AG09319 (cell line): ENCODE measurements at regions not wholly inside any gene's neighbourhood (a gene's known extent, or its start where the extent isn't known, plus 50 kb on each side); places are given as distances from the start of the nearest gene placed in this dataset.
"Not testable (repeated sequence)": the region's sequence is repeated elsewhere in the genome, so short reads cannot be mapped to it uniquely, and the experiment has no call there.

Experiments
- DNase-seq: peaks from one replicate; pipeline ENCODE4 v3.0.0-alpha.2; 2010; ENCODE audit warnings: low read depth; ENCODE audit errors: extremely low read depth
- TF ChIP-seq, protein P1 (sequence below): IDR thresholded peaks from 2 replicates; pipeline ENCODE4 v1.5.1; 2011; ENCODE audit warnings: low read depth, mild to moderate bottlenecking, inconsistent platforms, low read length, moderate library complexity

DNA sequence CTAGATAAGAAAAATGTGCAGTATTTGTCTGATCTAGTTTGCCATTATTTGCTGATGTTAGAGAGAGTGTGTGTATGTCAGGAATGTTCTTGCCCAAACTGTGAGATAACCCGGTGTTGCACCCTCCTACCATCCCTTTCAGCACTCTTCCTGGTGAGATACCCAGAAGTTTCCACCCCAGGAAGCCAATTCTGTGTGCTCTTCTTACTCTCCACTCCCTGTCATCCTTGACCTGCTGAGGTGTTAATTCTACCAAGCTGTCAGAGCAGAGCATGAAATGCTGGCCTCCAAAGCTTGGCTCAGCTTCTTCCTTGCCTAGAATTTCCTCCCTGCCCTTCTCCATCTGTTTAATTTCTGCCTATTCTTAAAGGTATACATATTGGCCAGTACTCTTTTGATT is 237.3 kb upstream of the CNR1 start:
- TF ChIP-seq, protein P1, sequence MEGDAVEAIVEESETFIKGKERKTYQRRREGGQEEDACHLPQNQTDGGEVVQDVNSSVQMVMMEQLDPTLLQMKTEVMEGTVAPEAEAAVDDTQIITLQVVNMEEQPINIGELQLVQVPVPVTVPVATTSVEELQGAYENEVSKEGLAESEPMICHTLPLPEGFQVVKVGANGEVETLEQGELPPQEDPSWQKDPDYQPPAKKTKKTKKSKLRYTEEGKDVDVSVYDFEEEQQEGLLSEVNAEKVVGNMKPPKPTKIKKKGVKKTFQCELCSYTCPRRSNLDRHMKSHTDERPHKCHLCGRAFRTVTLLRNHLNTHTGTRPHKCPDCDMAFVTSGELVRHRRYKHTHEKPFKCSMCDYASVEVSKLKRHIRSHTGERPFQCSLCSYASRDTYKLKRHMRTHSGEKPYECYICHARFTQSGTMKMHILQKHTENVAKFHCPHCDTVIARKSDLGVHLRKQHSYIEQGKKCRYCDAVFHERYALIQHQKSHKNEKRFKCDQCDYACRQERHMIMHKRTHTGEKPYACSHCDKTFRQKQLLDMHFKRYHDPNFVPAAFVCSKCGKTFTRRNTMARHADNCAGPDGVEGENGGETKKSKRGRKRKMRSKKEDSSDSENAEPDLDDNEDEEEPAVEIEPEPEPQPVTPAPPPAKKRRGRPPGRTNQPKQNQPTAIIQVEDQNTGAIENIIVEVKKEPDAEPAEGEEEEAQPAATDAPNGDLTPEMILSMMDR = no peak
- DNase-seq = no peak

DNA sequence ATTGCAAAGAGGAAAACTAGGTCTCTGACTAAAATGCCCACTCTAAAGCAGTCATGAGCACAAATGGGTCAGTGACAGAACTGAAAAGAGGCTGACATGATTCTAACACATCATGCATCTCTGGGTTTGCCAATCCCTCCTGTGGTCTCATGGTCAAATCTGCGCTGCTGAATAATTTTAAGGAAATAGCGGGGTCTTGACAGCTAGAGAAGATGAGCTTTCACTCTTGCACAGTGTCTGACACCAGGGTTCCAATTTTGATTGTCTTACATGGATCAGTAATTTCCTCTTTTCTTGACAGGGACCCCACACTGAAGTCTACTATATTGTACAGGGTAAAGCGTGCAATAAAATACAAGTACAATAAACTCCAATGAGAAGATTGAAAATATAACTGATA is 236.8 kb upstream of the CNR1 start:
- TF ChIP-seq, protein P1 = no peak
- no peak for DNase-seq

DNA sequence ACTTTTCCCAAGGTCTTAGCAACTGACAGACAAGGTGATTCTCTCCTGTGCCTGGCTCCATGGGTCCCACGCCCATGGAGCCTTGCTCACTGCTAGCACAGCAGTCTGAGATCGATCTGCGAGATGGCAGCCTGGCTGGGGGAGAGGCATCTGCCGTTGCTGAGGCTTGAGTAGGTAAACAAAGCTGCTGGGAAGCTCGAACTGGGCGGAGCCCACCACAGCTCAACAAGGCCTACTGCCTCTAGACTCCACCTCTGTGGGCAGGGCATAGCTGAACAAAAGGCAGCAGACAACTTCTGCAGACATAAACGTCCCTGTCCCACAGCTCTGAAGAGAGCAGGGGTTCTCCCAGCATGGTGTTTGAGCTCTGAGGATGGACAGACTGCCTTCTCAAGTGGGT is 224.9 kb upstream of the CNR1 start:
- not testable (repeated sequence) for DNase-seq

DNA sequence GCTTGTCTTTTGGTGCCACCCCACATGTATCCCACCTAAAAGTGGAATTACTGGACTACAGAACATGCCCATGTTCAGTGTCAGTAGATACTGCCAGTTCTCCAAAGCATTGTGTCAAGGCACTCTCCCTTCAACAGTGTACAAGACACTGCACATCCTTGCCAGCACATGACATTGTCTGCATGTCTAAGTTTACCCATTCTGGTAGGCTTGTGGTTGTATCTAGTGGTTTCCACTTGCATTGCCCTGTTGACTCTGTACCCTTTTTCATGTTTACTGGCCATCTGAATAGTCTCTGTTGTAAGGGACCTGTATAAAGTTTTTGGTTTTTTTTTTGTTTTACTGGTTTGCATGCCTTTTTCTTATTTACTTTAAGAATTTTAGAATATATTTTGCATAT is 222.4 kb upstream of the CNR1 start:
- no peak for DNase-seq
- TF ChIP-seq, protein P1 = no peak

DNA sequence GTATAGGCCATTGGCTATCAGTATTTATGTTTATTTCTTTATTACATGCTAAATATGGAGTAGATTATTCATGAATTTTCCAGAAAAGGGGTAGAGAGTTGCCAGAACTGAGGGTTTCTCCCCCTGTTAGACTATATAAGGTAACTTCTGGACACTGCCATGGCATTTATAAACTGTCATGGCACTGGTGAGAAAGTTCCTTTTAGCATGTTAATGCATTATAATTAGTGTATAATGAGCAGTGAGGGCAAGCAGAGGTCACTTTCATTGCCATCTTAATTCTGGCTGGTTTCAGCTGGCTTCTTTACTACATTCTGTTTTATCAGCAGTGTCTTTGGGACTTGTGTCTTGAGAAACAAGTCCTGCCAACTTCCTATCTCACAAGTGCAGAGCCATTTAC is 220.0 kb upstream of the CNR1 start:
- TF ChIP-seq, protein P1 = no peak

DNA sequence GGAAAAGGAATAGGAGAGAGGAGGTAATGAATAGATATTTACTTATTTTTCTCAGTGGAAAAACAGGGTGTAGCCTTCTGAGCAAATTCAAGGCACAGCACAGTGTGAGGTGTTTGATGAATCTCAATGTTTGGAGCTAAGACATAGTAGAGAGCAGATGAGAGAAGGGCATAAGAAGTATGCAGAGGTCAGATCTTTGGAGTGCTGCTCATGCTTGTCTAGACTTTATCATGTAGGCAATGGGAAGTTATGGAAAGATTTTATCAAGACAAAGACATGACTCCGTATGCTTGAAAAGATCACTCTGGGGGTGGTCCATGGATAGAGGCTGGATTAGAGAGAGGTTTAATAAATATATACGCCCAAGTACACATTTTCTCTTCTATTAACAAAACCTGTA is 217.0 kb upstream of the CNR1 start:
- TF ChIP-seq, protein P1 = no peak
- no peak for DNase-seq

More for the DNA sequence above, 220.0 kb upstream of the CNR1 start:
- DNase-seq = no peak

DNA sequence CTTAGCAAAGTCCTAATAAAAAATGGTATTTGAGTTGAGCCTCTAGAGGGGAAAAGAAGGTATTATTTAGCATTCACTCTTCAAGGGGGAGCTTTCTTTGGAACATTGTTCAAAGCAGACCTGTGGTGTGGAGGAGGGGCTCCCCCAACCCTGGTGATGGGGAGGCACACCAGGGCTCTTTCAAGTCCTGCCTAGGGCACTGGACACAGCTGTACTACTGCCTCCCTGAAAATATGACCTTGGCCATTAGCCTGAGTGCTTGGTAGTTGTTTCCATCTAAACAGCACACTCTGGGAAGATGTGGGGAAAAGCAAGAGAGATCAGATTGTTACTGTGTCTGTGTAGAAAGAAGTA is 215.1 kb upstream of the CNR1 start:
- no peak for DNase-seq

More for the DNA sequence above, 215.1 kb upstream of the CNR1 start:
- TF ChIP-seq, protein P1 = no peak
